AG04450 (cell line): ENCODE measurements at regions not wholly inside any gene's neighbourhood (a gene's known extent, or its start where the extent isn't known, plus 50 kb on each side); places are given as distances from the start of the nearest gene placed in this dataset.
"Not testable (repeated sequence)": the region's sequence is repeated elsewhere in the genome, so short reads cannot be mapped to it uniquely, and the experiment has no call there.

Source experiments
- CTCF ChIA-PET: fragments of 300-600, 350-600 bp; formaldehyde crosslinking; extraction: SDS; loops from one replicate; lab custom pipeline; 2022; ENCODE audit warnings: antibody characterized with exemption, inconsistent platforms; lab: Charles Lee
- POLR2A ChIA-PET: fragments of 350-600 bp; formaldehyde crosslinking; extraction: SDS; loops from one replicate; lab custom pipeline; 2021; ENCODE audit warnings: antibody characterized with exemption, inconsistent platforms; lab: Yijun Ruan, JAX
- DNase-seq: peaks from one replicate; pipeline ENCODE4 v3.0.0-alpha.2; 2011; ENCODE audit warnings: low read depth, low spot score
- H3K27ac ChIP-seq: one replicate; pipeline ENCODE4 v1.5.1; 2012; ENCODE audit warnings: low read depth, low read length, control low read depth
- H3K27me3 ChIP-seq: one replicate; pipeline ENCODE4 v1.6.0; 2012; ENCODE audit warnings: low read length; ENCODE audit not compliant: control insufficient read depth, insufficient read depth
- H3K4me3 ChIP-seq: 2 replicates; pipeline ENCODE4 v1.5.1; 2011; ENCODE audit warnings: mild to moderate bottlenecking, low read depth, low read length, control low read depth
- H3K9me3 ChIP-seq: 2 replicates; pipeline ENCODE4 v1.5.1; 2012; ENCODE audit warnings: low read length; ENCODE audit not compliant: control insufficient read depth, insufficient read depth
- TF ChIP-seq, protein P1 (sequence below): IDR thresholded peaks from 2 replicates; pipeline ENCODE4 v1.5.1; 2011; ENCODE audit warnings: low read depth, low read length, control low read depth, inconsistent platforms

DNA sequence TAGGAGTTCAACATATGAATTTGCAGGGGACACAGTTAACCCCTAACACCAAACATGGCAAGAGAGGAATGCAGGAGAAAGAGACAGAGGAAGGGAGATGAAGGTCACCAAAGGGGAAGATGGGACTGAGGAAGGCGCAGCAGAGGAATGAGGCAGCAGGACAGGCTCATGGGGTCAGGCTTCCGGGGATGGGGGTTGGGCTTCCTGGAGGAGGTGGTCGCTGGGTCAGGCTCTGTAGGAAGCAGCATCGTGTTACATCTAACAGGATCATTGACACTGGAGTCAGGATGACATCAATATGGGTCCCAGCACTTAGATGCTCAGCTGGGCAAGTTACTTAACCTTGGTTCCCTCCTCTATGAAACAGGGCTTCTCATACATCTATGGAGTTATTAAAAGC, 113.2 kb downstream of the NPTX2 start:
- ChIA-PET CTCF (no interaction called here), POLR2A (no interaction called here)
- DNase-seq = no peak
- Histone ChIP-seq H3K4me3 (no peak overlapping the region), H3K27ac (no peak overlapping the region), H3K9me3 (peaks cover 7% of the 10 kb centered on the region), H3K27me3 (no peaks in the 10 kb centered on the region)
- TF ChIP-seq, protein P1, sequence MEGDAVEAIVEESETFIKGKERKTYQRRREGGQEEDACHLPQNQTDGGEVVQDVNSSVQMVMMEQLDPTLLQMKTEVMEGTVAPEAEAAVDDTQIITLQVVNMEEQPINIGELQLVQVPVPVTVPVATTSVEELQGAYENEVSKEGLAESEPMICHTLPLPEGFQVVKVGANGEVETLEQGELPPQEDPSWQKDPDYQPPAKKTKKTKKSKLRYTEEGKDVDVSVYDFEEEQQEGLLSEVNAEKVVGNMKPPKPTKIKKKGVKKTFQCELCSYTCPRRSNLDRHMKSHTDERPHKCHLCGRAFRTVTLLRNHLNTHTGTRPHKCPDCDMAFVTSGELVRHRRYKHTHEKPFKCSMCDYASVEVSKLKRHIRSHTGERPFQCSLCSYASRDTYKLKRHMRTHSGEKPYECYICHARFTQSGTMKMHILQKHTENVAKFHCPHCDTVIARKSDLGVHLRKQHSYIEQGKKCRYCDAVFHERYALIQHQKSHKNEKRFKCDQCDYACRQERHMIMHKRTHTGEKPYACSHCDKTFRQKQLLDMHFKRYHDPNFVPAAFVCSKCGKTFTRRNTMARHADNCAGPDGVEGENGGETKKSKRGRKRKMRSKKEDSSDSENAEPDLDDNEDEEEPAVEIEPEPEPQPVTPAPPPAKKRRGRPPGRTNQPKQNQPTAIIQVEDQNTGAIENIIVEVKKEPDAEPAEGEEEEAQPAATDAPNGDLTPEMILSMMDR = no peak

DNA sequence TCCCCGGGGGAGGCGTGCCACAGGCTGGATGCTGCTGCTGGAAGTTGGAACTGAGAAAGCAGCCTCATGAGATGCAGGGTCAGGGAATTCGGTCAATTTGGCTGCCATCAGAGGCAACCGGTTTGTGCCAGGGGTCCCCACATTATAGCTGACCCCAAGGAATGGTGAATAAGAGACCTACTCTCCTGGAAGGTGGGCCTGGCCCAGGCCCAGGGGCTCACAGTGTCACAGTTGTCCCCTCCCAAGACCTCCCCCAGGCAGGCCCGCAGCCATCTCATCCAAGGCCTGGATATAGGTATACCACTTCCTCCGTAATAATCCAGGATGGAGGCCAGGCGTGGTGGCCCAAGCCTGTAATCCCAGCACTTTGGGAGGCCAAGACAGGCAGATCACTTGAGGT, 114.6 kb downstream of the NPTX2 start:
- TF ChIP-seq, protein P1 = no peak
- Histone ChIP-seq H3K27me3 (no peaks in the 10 kb centered on the region), H3K4me3 (no peak overlapping the region), H3K27ac (no peak overlapping the region), H3K9me3 (peaks cover 10% of the 10 kb centered on the region)
- CTCF ChIA-PET = interaction anchor here (0.6 to 0.8 kb wide), 2 partner anchors 14 to 552 kb away, joined by 5 to 7 read pairs; no protein-coding TSS in a partner anchor
- POLR2A ChIA-PET = no interaction called here
- no peak for DNase-seq

DNA sequence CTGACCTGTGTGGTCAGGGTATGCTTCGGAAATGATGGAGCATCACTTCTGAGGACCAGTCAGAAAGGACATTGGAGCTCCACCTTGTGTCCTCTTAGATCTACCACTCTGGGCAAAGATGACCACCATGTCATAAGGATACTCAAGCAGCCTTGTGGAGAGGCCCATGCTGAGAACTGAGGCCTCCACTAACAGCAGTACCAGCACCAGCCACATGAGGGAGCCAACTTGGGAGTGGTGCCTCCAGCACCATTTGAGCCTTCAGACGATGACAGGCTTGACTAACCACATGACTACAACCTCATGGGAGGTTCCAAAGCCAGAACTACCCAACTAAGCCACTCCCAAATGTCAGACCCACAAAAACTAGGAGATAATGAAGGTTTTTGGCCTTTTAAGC, 116.0 kb downstream of the NPTX2 start:
- ChIA-PET CTCF (interaction anchor here (0.8 kb wide), 1 partner anchor 38 kb away, joined by 3 read pairs; no protein-coding TSS in a partner anchor), POLR2A (no interaction called here)
- H3K4me3 ChIP-seq = no peak overlapping the region
- H3K9me3 ChIP-seq = peaks cover 13% of the 10 kb centered on the region
- no peak for DNase-seq
- TF ChIP-seq, protein P1 = peak; percentile 41
- H3K27me3 ChIP-seq = no peaks in the 10 kb centered on the region
- no peak overlapping the region for H3K27ac ChIP-seq

DNA sequence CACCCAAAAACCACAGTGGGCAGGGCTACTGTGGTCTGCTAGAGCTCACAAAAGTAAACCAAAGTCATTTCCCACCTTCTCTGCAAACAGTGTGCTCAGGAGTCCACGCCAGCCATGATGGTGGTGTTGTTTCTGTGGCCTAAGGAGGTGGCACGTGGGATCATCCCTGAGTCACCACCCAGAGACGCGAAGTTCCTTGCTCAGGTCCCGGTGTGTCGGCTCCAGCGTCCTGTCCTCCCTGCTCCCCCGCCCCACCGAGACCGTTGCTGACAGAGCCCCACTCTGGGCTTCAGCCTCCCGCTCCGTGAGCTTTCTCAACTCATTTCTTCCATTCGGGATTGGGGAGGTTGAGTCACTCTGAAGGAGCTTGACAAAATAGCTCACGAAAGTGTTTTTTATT, 118.7 kb downstream of the NPTX2 start:
- peaks cover 19% of the 10 kb centered on the region for H3K9me3 ChIP-seq
- no peak for DNase-seq
- CTCF ChIA-PET = interaction anchor here (1.8 kb wide), 1 partner anchor 10 kb away, joined by 7 read pairs; no protein-coding TSS in a partner anchor
- TF ChIP-seq, protein P1 = no peak
- no peak overlapping the region for H3K4me3 ChIP-seq
- H3K27me3 ChIP-seq = no peaks in the 10 kb centered on the region
- POLR2A ChIA-PET = no interaction called here
- no peak overlapping the region for H3K27ac ChIP-seq

DNA sequence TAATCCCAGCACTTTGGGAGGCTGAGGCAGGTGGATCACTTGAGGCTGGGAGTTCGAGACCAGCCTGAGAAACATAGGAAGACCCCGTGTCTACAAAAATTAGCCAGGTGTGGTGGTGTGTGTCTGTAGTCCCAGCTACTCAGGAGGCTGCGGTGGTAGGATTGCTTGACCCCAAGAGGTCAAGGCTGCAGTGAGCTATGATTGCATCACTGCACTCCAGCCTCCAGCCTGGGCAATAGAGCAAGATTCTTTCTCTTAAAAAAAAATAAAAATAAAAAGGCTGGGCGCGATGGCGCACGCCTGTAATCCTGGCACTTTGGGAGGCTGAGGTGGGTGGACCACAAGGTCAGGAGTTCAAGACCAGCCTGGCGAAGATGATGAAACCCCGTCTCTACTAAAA, 119.4 kb downstream of the NPTX2 start:
- DNase-seq, POLR2A ChIA-PET, H3K27me3 ChIP-seq, H3K27ac ChIP-seq, H3K4me3 ChIP-seq: not testable (repeated sequence)
- CTCF ChIA-PET = interaction anchor here (1.8 kb wide), 1 partner anchor 9 kb away, joined by 7 read pairs; no protein-coding TSS in a partner anchor
- H3K9me3 ChIP-seq = peaks cover 15% of the 10 kb centered on the region
